ENCODE measurements at regions not wholly inside any gene's neighbourhood (a gene's known extent, or its start where the extent isn't known, plus 50 kb on each side); places are given as distances from the start of the nearest gene placed in this dataset. TPM values are rescaled to one million over a fixed set of nuclear protein-coding genes. Genes with fewer than 3 reads are reported as not detected.

Small RNA genes in the stretch of these regions (small RNA-seq; reads per million reads assigned to genes)
- gene AL590099.1 (not detected), gene LSP1P1 (not detected)
